IPS DF 6.9 (cell line): ENCODE measurements at regions not wholly inside any gene's neighbourhood (a gene's known extent, or its start where the extent isn't known, plus 50 kb on each side); places are given as distances from the start of the nearest gene placed in this dataset.

ENCODE experiments used
- DNase-seq: peaks from one replicate; pipeline ENCODE4 v3.0.0-alpha.2; 2013; ENCODE audit warnings: low read depth, low spot score
- H3K27ac ChIP-seq: one replicate; pipeline ENCODE4 v1.5.1; 2013; ENCODE audit warnings: low read length, control low read depth
- H3K27me3 ChIP-seq: 2 replicates; pipeline ENCODE4 v1.6.1; 2013; ENCODE audit warnings: mild to moderate bottlenecking, low read length; ENCODE audit not compliant: control insufficient read depth, insufficient read depth
- H3K36me3 ChIP-seq: 2 replicates; pipeline ENCODE4 v1.6.1; 2013; ENCODE audit warnings: low read length; ENCODE audit not compliant: control insufficient read depth, insufficient read depth
- H3K4me1 ChIP-seq: 2 replicates; pipeline ENCODE4 v1.6.1; 2013; ENCODE audit warnings: low read length; ENCODE audit not compliant: control insufficient read depth, insufficient read depth
- H3K4me3 ChIP-seq: 2 replicates; pipeline ENCODE4 v1.5.1; 2013; ENCODE audit warnings: mild to moderate bottlenecking, low read length
- H3K9me3 ChIP-seq: 2 replicates; pipeline ENCODE4 v1.6.1; 2013; ENCODE audit warnings: low read length, inconsistent platforms; ENCODE audit not compliant: control insufficient read depth, insufficient read depth
- WGBS: extraction: QIAGEN DNeasy Blood & Tissue Kit; methylation state at CpG from one replicate; pipeline ENCODE4 v1.1.7; 2013; ENCODE audit warnings: mixed read lengths, missing lambda C conversion rate; ENCODE audit not compliant: insufficient read length, insufficient coverage; 5-methylcytosine and 5-hydroxymethylcytosine counted together

GRCh38 chr1:201766131-201766866 is 62.7 kb upstream of the IPO9 start:
- Histone ChIP-seq H3K27ac (no peak overlapping the region), H3K9me3 (no peaks in the 10 kb centered on the region), H3K4me1 (no peaks in the 10 kb centered on the region), H3K36me3 (no peaks in the 10 kb centered on the region), H3K4me3 (no peak overlapping the region), H3K27me3 (no peaks in the 10 kb centered on the region)
- WGBS, result no CpG with 5 or more reads among the region's 7 CpGs
- DNase-seq, result no peak

- WGBS, result no CpG with 5 or more reads among the region's 6 CpGs
- Histone ChIP-seq H3K27me3 (no peaks in the 10 kb centered on the region), H3K9me3 (no peaks in the 10 kb centered on the region), H3K27ac (no peak overlapping the region), H3K36me3 (no peaks in the 10 kb centered on the region), H3K4me1 (no peaks in the 10 kb centered on the region), H3K4me3 (no peak overlapping the region)
- no peak for DNase-seq
These were observed 61.6 kb upstream of the IPO9 start for GRCh38 chr1:201767339-201767738.

GRCh38 chr1:201769072-201769471 is 59.9 kb upstream of the IPO9 start:
- WGBS, result no CpG with 5 or more reads among the region's 2 CpGs
- Histone ChIP-seq H3K27me3 (no peaks in the 10 kb centered on the region), H3K9me3 (no peaks in the 10 kb centered on the region), H3K36me3 (no peaks in the 10 kb centered on the region), H3K27ac (no peak overlapping the region), H3K4me3 (no peak overlapping the region), H3K4me1 (no peaks in the 10 kb centered on the region)
- DNase-seq, result no peak

GRCh38 chr1:201769966-201770365 is 59.0 kb upstream of the IPO9 start:
- H3K9me3 ChIP-seq, result no peaks in the 10 kb centered on the region
- H3K36me3 ChIP-seq, result no peaks in the 10 kb centered on the region
- no peak overlapping the region for H3K27ac ChIP-seq
- no peaks in the 10 kb centered on the region for H3K27me3 ChIP-seq
- H3K4me1 ChIP-seq, result no peaks in the 10 kb centered on the region
- no peak for DNase-seq
- WGBS, result no CpG with 5 or more reads among the region's 3 CpGs
- H3K4me3 ChIP-seq, result no peak overlapping the region

GRCh38 chr1:201771466-201771865 is 57.5 kb upstream of the IPO9 start:
- WGBS, result no CpG with 5 or more reads among the region's 2 CpGs
- no peak for DNase-seq

GRCh38 chr1:201772178-201772577 is 56.8 kb upstream of the IPO9 start:
- Histone ChIP-seq H3K27me3 (no peaks in the 10 kb centered on the region), H3K4me3 (no peak overlapping the region), H3K4me1 (no peaks in the 10 kb centered on the region), H3K27ac (no peak overlapping the region), H3K9me3 (no peaks in the 10 kb centered on the region), H3K36me3 (no peaks in the 10 kb centered on the region)
- no peak for DNase-seq
- no CpG with 5 or more reads among the region's 1 CpG for WGBS

More at GRCh38 chr1:201771466-201771865, 57.5 kb upstream of the IPO9 start:
- no peaks in the 10 kb centered on the region for H3K27me3 ChIP-seq
- no peaks in the 10 kb centered on the region for H3K9me3 ChIP-seq
- no peaks in the 10 kb centered on the region for H3K36me3 ChIP-seq
- no peak overlapping the region for H3K4me3 ChIP-seq
- H3K27ac ChIP-seq, result no peak overlapping the region
- H3K4me1 ChIP-seq, result no peaks in the 10 kb centered on the region

GRCh38 chr1:201773764-201774163 is 55.2 kb upstream of the IPO9 start:
- H3K9me3 ChIP-seq, result no peaks in the 10 kb centered on the region
- no CpG with 5 or more reads among the region's 4 CpGs for WGBS
- H3K4me1 ChIP-seq, result no peaks in the 10 kb centered on the region
- DNase-seq, result no peak
- H3K36me3 ChIP-seq, result no peaks in the 10 kb centered on the region
- H3K27me3 ChIP-seq, result no peaks in the 10 kb centered on the region
- H3K4me3 ChIP-seq, result no peak overlapping the region
- no peak overlapping the region for H3K27ac ChIP-seq

- H3K27ac ChIP-seq, result no peak overlapping the region
- no peaks in the 10 kb centered on the region for H3K36me3 ChIP-seq
- no peaks in the 10 kb centered on the region for H3K27me3 ChIP-seq
- DNase-seq, result no peak
- no peaks in the 10 kb centered on the region for H3K9me3 ChIP-seq
- no CpG with 5 or more reads among the region's 4 CpGs for WGBS
- H3K4me1 ChIP-seq, result no peaks in the 10 kb centered on the region
- H3K4me3 ChIP-seq, result no peak overlapping the region
These were observed 54.6 kb upstream of the IPO9 start for GRCh38 chr1:201774224-201774982.

GRCh38 chr1:201774983-201775344 is 54.0 kb upstream of the IPO9 start:
- WGBS, result no CpG with 5 or more reads among the region's 1 CpG
- no peaks in the 10 kb centered on the region for H3K27me3 ChIP-seq
- H3K36me3 ChIP-seq, result no peaks in the 10 kb centered on the region
- DNase-seq, result no peak
- H3K9me3 ChIP-seq, result no peaks in the 10 kb centered on the region
- H3K4me3 ChIP-seq, result no peak overlapping the region
- no peak overlapping the region for H3K27ac ChIP-seq
- H3K4me1 ChIP-seq, result no peaks in the 10 kb centered on the region

GRCh38 chr1:201775380-201775779 is 53.6 kb upstream of the IPO9 start:
- DNase-seq, result no peak
- Histone ChIP-seq H3K4me3 (no peak overlapping the region), H3K4me1 (no peaks in the 10 kb centered on the region), H3K36me3 (no peaks in the 10 kb centered on the region), H3K9me3 (no peaks in the 10 kb centered on the region), H3K27me3 (no peaks in the 10 kb centered on the region), H3K27ac (no peak overlapping the region)
- no CpG with 5 or more reads among the region's 3 CpGs for WGBS
